Large intestine (tissue), 3 donors: ENCODE measurements at regions not wholly inside any gene's neighbourhood (a gene's known extent, or its start where the extent isn't known, plus 50 kb on each side); places are given as distances from the start of the nearest gene placed in this dataset.

Source experiments
- DNase-seq, 2 donors: peaks; one replicate each; pipeline versions ENCODE4 v3.0.0 to v3.0.0-alpha.2; 2013
- H3K27ac ChIP-seq: one replicate; pipeline ENCODE4 v1.5.1; 2013; ENCODE audit warnings: low read length
- H3K27me3 ChIP-seq: 2 replicates; pipeline ENCODE4 v1.6.1; 2013; ENCODE audit warnings: low read length; ENCODE audit not compliant: control insufficient read depth, insufficient read depth
- H3K36me3 ChIP-seq: 2 replicates; pipeline ENCODE4 v1.6.1; 2013; ENCODE audit warnings: low read length; ENCODE audit not compliant: control insufficient read depth, insufficient read depth
- H3K4me1 ChIP-seq: one replicate; pipeline ENCODE4 v1.6.1; 2013; ENCODE audit warnings: low read length; ENCODE audit not compliant: control insufficient read depth, insufficient read depth
- H3K4me3 ChIP-seq: one replicate; pipeline ENCODE4 v1.5.1; 2013; ENCODE audit warnings: low read length
- H3K9me3 ChIP-seq: one replicate; pipeline ENCODE4 v1.6.1; 2013; ENCODE audit warnings: mild to moderate bottlenecking, low read depth, low read length, moderate library complexity; ENCODE audit not compliant: control insufficient read depth
- WGBS: methylation state at CpG from one replicate; pipeline ENCODE4 v1.1.5; 2013; ENCODE audit warnings: low lambda C conversion rate; ENCODE audit not compliant: insufficient coverage; 5-methylcytosine and 5-hydroxymethylcytosine counted together

- WGBS: 92% methylated on average over 2 of the region's 2 CpGs
- no peaks in the 10 kb centered on the region for H3K27me3 ChIP-seq
- no peaks in the 10 kb centered on the region for H3K9me3 ChIP-seq
These were observed 127.2 kb upstream of the SP4 start for GRCh38 chr7:21300692-21301091.

GRCh38 chr7:21304808-21305375 lies 123.0 kb upstream of the SP4 start:
- H3K27me3 ChIP-seq: no peaks in the 10 kb centered on the region
- no peaks in the 10 kb centered on the region for H3K36me3 ChIP-seq
- DNase-seq: no peak
- no peak overlapping the region for H3K27ac ChIP-seq
- H3K9me3 ChIP-seq: peaks cover 3% of the 10 kb centered on the region
- no peaks in the 10 kb centered on the region for H3K4me1 ChIP-seq
- no CpG with 5 or more reads among the region's 4 CpGs for WGBS
- no peak overlapping the region for H3K4me3 ChIP-seq

More at GRCh38 chr7:21300692-21301091, 127.2 kb upstream of the SP4 start:
- Histone ChIP-seq H3K27ac (no peak overlapping the region), H3K4me3 (no peak overlapping the region), H3K36me3 (no peaks in the 10 kb centered on the region), H3K4me1 (no peaks in the 10 kb centered on the region)
- DNase-seq: no peak

GRCh38 chr7:21305455-21306235 lies 122.2 kb upstream of the SP4 start:
- H3K36me3 ChIP-seq: no peaks in the 10 kb centered on the region
- no peaks in the 10 kb centered on the region for H3K27me3 ChIP-seq
- H3K4me1 ChIP-seq: no peaks in the 10 kb centered on the region
- DNase-seq: no peak
- no peak overlapping the region for H3K4me3 ChIP-seq
- peaks cover 3% of the 10 kb centered on the region for H3K9me3 ChIP-seq
- no peak overlapping the region for H3K27ac ChIP-seq
- WGBS: 63% methylated on average over 1 of the region's 3 CpGs

- DNase-seq: no peak
These were observed 112.9 kb upstream of the SP4 start for GRCh38 chr7:21314954-21315353.

GRCh38 chr7:21317966-21318915 lies 109.6 kb upstream of the SP4 start:
- Histone ChIP-seq H3K27ac (no peak overlapping the region), H3K27me3 (no peaks in the 10 kb centered on the region), H3K4me3 (no peak overlapping the region), H3K36me3 (no peaks in the 10 kb centered on the region), H3K4me1 (no peaks in the 10 kb centered on the region), H3K9me3 (peaks cover 4% of the 10 kb centered on the region)
- no peak for DNase-seq
- 20% methylated on average over 2 of the region's 6 CpGs for WGBS

More at GRCh38 chr7:21314954-21315353, 112.9 kb upstream of the SP4 start:
- WGBS: no CpG with 5 or more reads among the region's 2 CpGs
- H3K27me3 ChIP-seq: no peaks in the 10 kb centered on the region
- H3K27ac ChIP-seq: no peak overlapping the region
- H3K4me1 ChIP-seq: no peaks in the 10 kb centered on the region
- H3K36me3 ChIP-seq: no peaks in the 10 kb centered on the region
- no peak overlapping the region for H3K4me3 ChIP-seq
- H3K9me3 ChIP-seq: peaks cover 4% of the 10 kb centered on the region

- Histone ChIP-seq H3K4me1 (no peaks in the 10 kb centered on the region), H3K9me3 (no peaks in the 10 kb centered on the region), H3K4me3 (no peak overlapping the region), H3K27me3 (no peaks in the 10 kb centered on the region), H3K27ac (no peak overlapping the region), H3K36me3 (no peaks in the 10 kb centered on the region)
- WGBS: no CpG with 5 or more reads among the region's 1 CpG
- no peak for DNase-seq
These were observed 109.0 kb upstream of the SP4 start for GRCh38 chr7:21318916-21319270.

- Histone ChIP-seq H3K27me3 (no peaks in the 10 kb centered on the region), H3K36me3 (no peaks in the 10 kb centered on the region), H3K4me1 (no peaks in the 10 kb centered on the region), H3K27ac (no peak overlapping the region), H3K9me3 (peaks cover 6% of the 10 kb centered on the region), H3K4me3 (no peak overlapping the region)
- no peak for DNase-seq
These were observed 101.6 kb upstream of the SP4 start for GRCh38 chr7:21326241-21326640.

- no peak overlapping the region for H3K4me3 ChIP-seq
- no peaks in the 10 kb centered on the region for H3K36me3 ChIP-seq
- no peak overlapping the region for H3K27ac ChIP-seq
- no peak for DNase-seq
- peaks cover 6% of the 10 kb centered on the region for H3K9me3 ChIP-seq
- H3K4me1 ChIP-seq: no peaks in the 10 kb centered on the region
- whole genome bisulfite sequencing: no CpG with 5 or more reads among the region's 3 CpGs
- H3K27me3 ChIP-seq: no peaks in the 10 kb centered on the region
These were observed 101.0 kb upstream of the SP4 start for GRCh38 chr7:21326921-21327320.

- Histone ChIP-seq H3K36me3 (no peaks in the 10 kb centered on the region), H3K4me3 (no peak overlapping the region)
- WGBS: no CpG with 5 or more reads among the region's 4 CpGs
These were observed 100.2 kb upstream of the SP4 start for GRCh38 chr7:21327422-21328409.

More at GRCh38 chr7:21327422-21328409, 100.2 kb upstream of the SP4 start:
- H3K27ac ChIP-seq: no peak overlapping the region
- no peaks in the 10 kb centered on the region for H3K4me1 ChIP-seq
- no peak for DNase-seq
- H3K27me3 ChIP-seq: no peaks in the 10 kb centered on the region
- peaks cover 6% of the 10 kb centered on the region for H3K9me3 ChIP-seq
